Glutamatergic neuron (in vitro differentiated cells): ENCODE measurements at regions not wholly inside any gene's neighbourhood (a gene's known extent, or its start where the extent isn't known, plus 50 kb on each side); places are given as distances from the start of the nearest gene placed in this dataset.

Experiments used
- DNase-seq: peaks from one replicate; pipeline ENCODE4 v3.0.0; 2022
- H3K27ac Mint-ChIP-seq: one replicate; pipeline ENCODE4 v1.8.0; 2020; ENCODE audit warnings: mild to moderate bottlenecking, mixed read lengths, inconsistent platforms; ENCODE audit not compliant: unreplicated experiment
- H3K27me3 Mint-ChIP-seq: one replicate; pipeline ENCODE4 v1.8.0; 2020; ENCODE audit warnings: mild to moderate bottlenecking, moderate library complexity, mixed read lengths, inconsistent platforms; ENCODE audit not compliant: unreplicated experiment
- H3K36me3 Mint-ChIP-seq: one replicate; pipeline ENCODE4 v1.8.0; 2020; ENCODE audit warnings: mild to moderate bottlenecking, mixed read lengths, inconsistent platforms; ENCODE audit not compliant: unreplicated experiment
- H3K4me1 Mint-ChIP-seq: one replicate; pipeline ENCODE4 v1.8.0; 2020; ENCODE audit warnings: mild to moderate bottlenecking, low read depth, mixed read lengths, inconsistent platforms; ENCODE audit not compliant: unreplicated experiment
- H3K4me3 Mint-ChIP-seq: one replicate; pipeline ENCODE4 v1.8.0; 2020; ENCODE audit warnings: mild to moderate bottlenecking, mixed read lengths, inconsistent platforms; ENCODE audit not compliant: unreplicated experiment
- H3K9me3 Mint-ChIP-seq: one replicate; pipeline ENCODE4 v1.8.0; 2020; ENCODE audit warnings: mild to moderate bottlenecking, moderate library complexity, mixed read lengths, inconsistent platforms; ENCODE audit not compliant: unreplicated experiment
- TF ChIP-seq, protein P1 (sequence below): fragments of 200-600 bp; sonication (generic); IDR thresholded peaks from one replicate; pipeline ENCODE4 v1.5.0; 2021; ENCODE audit not compliant: partially characterized antibody, unreplicated experiment

DNA sequence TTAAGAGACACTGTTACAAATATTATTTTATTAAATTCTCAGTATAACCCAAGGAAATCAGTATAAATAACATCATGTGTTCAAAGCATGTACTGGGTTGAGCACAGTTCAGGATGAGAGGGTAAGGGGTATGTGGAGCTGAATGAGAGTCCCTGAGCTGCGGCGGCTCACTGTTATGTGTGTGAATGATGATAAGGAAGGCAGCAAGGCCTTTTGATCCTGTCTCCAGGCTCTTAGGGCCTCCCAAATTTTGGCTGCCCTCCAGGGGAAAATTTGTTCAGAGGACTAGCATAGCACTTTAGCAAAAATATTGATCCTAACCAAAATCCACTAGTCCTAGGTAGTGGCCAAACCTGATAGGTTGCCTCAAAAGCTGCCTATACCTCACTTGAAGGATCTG lies 86.1 kb upstream of the SPON1 start:
- Mint-ChIP-seq H3K4me1 (no peaks in the 10 kb centered on the region), H3K4me3 (no peak overlapping the region), H3K9me3 (peaks cover 2% of the 10 kb centered on the region), H3K27me3 (no peaks in the 10 kb centered on the region), H3K36me3 (no peaks in the 10 kb centered on the region), H3K27ac (no peak overlapping the region)
- TF ChIP-seq, protein P1, sequence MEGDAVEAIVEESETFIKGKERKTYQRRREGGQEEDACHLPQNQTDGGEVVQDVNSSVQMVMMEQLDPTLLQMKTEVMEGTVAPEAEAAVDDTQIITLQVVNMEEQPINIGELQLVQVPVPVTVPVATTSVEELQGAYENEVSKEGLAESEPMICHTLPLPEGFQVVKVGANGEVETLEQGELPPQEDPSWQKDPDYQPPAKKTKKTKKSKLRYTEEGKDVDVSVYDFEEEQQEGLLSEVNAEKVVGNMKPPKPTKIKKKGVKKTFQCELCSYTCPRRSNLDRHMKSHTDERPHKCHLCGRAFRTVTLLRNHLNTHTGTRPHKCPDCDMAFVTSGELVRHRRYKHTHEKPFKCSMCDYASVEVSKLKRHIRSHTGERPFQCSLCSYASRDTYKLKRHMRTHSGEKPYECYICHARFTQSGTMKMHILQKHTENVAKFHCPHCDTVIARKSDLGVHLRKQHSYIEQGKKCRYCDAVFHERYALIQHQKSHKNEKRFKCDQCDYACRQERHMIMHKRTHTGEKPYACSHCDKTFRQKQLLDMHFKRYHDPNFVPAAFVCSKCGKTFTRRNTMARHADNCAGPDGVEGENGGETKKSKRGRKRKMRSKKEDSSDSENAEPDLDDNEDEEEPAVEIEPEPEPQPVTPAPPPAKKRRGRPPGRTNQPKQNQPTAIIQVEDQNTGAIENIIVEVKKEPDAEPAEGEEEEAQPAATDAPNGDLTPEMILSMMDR, result no peak
- no peak for DNase-seq

DNA sequence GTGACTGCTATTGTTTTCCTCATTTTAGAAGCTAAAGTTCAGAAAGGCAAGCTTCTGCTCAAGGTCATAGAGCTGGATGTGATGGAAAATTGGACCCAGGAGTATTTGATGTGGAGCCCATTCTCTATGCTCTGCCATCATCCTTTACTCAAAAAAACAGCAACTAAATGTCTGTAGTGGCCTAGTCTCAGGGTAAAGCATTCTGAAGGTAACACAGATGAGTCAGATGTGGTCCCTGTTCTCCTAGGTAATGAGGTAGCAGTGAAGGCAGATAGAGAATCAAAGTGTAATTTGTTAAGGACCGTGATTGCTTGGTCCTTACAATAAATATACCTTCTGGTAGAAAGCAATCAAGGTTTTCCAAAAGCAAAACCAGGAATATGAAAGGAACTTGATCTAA lies 84.4 kb upstream of the SPON1 start:
- Mint-ChIP-seq H3K9me3 (peaks cover 2% of the 10 kb centered on the region), H3K4me1 (no peaks in the 10 kb centered on the region), H3K4me3 (no peak overlapping the region), H3K27me3 (no peaks in the 10 kb centered on the region), H3K27ac (no peak overlapping the region), H3K36me3 (no peaks in the 10 kb centered on the region)
- TF ChIP-seq, protein P1, result no peak
- DNase-seq, result no peak

DNA sequence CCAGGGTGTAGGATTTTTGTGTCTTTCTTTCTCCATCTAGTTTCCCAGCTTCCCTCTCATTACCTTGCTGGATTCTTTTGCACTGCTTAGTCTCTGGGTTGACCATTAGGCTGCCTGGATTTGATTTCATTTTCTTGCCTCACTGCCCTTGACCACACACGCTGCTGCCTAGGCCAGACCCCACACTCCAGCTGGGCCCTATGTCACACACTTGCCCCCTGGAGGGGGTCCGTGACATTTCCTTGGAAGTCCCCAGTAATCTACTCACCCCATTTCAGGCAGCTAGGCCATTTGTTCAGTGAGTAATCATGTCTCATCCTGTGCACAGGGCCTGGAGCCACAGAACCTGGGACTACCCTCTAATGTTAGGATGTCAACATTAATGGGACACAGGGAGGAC lies 81.9 kb upstream of the SPON1 start:
- Mint-ChIP-seq H3K27ac (no peak overlapping the region), H3K4me3 (no peak overlapping the region), H3K27me3 (no peaks in the 10 kb centered on the region), H3K4me1 (no peaks in the 10 kb centered on the region), H3K9me3 (peaks cover 2% of the 10 kb centered on the region), H3K36me3 (no peaks in the 10 kb centered on the region)
- DNase-seq, result no peak
- TF ChIP-seq, protein P1, result no peak

DNA sequence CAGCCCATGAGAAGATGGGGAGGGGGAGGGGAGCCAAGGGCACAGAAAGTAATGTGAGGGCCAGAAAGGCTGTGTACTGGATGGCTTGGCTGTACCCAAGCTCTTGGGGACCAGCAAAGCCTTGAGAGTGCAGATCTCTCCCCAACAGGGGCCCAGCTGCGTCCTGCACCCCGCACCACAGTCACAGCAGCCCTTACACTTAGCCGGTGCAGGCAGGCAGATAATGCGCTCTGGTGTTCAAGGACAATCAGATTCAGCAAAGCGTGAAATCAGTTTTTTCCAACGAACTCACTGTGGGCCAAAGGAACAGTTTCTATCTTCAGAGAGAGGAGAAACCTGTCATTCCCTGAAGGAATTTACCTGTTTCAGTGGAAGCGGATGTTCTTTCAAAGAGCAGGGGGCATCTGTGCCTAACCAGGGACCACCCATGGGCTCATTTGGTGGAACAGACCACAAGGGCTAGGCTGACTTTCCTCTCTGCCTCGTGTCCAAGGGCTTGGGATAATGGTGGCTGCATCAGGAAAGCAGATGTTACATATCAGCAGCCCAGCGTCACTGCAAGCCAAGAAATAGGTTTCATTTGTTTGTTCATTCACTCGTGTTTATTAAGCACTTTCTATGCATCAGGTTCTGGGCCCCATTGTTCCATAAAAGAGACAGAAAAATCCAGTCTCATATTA lies 81.2 kb upstream of the SPON1 start:
- H3K27me3 Mint-ChIP-seq, result no peaks in the 10 kb centered on the region
- H3K9me3 Mint-ChIP-seq, result peaks cover 2% of the 10 kb centered on the region
- H3K36me3 Mint-ChIP-seq, result no peaks in the 10 kb centered on the region
- no peak for DNase-seq
- H3K4me3 Mint-ChIP-seq, result no peak overlapping the region
- TF ChIP-seq, protein P1, result no peak
- no peak overlapping the region for H3K27ac Mint-ChIP-seq
- H3K4me1 Mint-ChIP-seq, result no peaks in the 10 kb centered on the region

DNA sequence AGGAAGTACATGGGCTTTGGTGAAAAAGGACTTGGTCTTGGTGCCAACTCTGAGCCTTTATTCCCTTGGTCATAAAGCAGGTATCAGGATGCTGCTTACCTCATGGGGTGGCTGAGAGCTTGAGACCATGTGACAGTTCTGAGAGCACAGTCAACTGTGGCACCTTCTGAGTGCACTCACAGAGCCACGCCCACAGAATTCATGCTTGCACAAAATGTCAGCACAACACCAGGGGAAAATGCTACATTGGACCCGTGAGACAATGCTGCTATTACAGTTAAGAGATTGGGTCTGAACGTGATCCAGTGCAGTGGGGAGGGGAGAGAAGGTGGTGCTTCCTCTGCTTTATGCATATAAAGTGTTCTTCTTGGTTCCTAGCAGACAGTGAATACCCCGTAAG lies 79.5 kb upstream of the SPON1 start:
- TF ChIP-seq, protein P1, result no peak
- Mint-ChIP-seq H3K4me1 (no peaks in the 10 kb centered on the region), H3K9me3 (peaks cover 2% of the 10 kb centered on the region), H3K36me3 (no peaks in the 10 kb centered on the region), H3K4me3 (no peak overlapping the region), H3K27ac (no peak overlapping the region), H3K27me3 (no peaks in the 10 kb centered on the region)
- no peak for DNase-seq
